ENCODE measurements at regions not wholly inside any gene's neighbourhood (a gene's known extent, or its start where the extent isn't known, plus 50 kb on each side); places are given as distances from the start of the nearest gene placed in this dataset.
"Not testable (repeated sequence)": the region's sequence is repeated elsewhere in the genome, so short reads cannot be mapped to it uniquely, and the experiment has no call there.

DNA sequence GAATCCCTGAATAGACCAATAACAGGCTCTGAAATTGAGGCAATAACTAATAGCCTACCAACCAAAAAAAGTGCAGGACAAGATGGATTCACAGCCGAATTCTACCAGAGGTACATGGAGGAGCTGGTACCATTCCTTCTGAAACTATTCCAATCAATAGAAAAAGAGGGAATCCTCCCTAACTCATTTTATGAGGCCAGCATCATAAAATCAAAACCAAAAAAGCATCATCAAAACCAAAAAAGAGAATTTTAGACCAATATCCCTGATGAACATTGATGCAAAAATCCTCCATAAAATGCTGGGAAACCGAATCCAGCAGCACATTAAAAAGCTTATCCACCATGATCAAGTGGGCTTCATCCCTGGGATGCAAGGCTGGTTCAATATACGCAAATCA is 246.2 kb upstream of the THUMPD2 start:
- TF ChIP-seq, protein P1, sequence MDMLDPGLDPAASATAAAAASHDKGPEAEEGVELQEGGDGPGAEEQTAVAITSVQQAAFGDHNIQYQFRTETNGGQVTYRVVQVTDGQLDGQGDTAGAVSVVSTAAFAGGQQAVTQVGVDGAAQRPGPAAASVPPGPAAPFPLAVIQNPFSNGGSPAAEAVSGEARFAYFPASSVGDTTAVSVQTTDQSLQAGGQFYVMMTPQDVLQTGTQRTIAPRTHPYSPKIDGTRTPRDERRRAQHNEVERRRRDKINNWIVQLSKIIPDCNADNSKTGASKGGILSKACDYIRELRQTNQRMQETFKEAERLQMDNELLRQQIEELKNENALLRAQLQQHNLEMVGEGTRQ (CRISPR knock-in tag; IDR thresholded peaks at IDR 0.05), result not testable (repeated sequence)
- not testable (repeated sequence) for TF ChIP-seq TEAD1 (CRISPR knock-in tag; IDR thresholded peaks at IDR 0.05); ZNF416 (CRISPR knock-in tag; IDR thresholded peaks at IDR 0.05); NR1H2 (CRISPR knock-in tag; IDR thresholded peaks at IDR 0.05); ETV6 (CRISPR knock-in tag; IDR thresholded peaks at IDR 0.05); ESRRA (CRISPR knock-in tag; IDR thresholded peaks at IDR 0.05; ENCODE audit: borderline replicate concordance); CREM (CRISPR knock-in tag; IDR thresholded peaks at IDR 0.05); ATF1 (CRISPR knock-in tag; IDR thresholded peaks at IDR 0.05)
- TF ChIP-seq, protein P2, sequence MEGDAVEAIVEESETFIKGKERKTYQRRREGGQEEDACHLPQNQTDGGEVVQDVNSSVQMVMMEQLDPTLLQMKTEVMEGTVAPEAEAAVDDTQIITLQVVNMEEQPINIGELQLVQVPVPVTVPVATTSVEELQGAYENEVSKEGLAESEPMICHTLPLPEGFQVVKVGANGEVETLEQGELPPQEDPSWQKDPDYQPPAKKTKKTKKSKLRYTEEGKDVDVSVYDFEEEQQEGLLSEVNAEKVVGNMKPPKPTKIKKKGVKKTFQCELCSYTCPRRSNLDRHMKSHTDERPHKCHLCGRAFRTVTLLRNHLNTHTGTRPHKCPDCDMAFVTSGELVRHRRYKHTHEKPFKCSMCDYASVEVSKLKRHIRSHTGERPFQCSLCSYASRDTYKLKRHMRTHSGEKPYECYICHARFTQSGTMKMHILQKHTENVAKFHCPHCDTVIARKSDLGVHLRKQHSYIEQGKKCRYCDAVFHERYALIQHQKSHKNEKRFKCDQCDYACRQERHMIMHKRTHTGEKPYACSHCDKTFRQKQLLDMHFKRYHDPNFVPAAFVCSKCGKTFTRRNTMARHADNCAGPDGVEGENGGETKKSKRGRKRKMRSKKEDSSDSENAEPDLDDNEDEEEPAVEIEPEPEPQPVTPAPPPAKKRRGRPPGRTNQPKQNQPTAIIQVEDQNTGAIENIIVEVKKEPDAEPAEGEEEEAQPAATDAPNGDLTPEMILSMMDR (IDR thresholded peaks at IDR 0.05), result not testable (repeated sequence)
- TF ChIP-seq, protein P3, sequence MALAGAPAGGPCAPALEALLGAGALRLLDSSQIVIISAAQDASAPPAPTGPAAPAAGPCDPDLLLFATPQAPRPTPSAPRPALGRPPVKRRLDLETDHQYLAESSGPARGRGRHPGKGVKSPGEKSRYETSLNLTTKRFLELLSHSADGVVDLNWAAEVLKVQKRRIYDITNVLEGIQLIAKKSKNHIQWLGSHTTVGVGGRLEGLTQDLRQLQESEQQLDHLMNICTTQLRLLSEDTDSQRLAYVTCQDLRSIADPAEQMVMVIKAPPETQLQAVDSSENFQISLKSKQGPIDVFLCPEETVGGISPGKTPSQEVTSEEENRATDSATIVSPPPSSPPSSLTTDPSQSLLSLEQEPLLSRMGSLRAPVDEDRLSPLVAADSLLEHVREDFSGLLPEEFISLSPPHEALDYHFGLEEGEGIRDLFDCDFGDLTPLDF (CRISPR knock-in tag; IDR thresholded peaks at IDR 0.05), result not testable (repeated sequence)
- TF ChIP-seq, protein P4, sequence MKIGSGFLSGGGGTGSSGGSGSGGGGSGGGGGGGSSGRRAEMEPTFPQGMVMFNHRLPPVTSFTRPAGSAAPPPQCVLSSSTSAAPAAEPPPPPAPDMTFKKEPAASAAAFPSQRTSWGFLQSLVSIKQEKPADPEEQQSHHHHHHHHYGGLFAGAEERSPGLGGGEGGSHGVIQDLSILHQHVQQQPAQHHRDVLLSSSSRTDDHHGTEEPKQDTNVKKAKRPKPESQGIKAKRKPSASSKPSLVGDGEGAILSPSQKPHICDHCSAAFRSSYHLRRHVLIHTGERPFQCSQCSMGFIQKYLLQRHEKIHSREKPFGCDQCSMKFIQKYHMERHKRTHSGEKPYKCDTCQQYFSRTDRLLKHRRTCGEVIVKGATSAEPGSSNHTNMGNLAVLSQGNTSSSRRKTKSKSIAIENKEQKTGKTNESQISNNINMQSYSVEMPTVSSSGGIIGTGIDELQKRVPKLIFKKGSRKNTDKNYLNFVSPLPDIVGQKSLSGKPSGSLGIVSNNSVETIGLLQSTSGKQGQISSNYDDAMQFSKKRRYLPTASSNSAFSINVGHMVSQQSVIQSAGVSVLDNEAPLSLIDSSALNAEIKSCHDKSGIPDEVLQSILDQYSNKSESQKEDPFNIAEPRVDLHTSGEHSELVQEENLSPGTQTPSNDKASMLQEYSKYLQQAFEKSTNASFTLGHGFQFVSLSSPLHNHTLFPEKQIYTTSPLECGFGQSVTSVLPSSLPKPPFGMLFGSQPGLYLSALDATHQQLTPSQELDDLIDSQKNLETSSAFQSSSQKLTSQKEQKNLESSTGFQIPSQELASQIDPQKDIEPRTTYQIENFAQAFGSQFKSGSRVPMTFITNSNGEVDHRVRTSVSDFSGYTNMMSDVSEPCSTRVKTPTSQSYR (CRISPR knock-in tag; IDR thresholded peaks at IDR 0.05), result not testable (repeated sequence)
- TF ChIP-seq, protein P5, sequence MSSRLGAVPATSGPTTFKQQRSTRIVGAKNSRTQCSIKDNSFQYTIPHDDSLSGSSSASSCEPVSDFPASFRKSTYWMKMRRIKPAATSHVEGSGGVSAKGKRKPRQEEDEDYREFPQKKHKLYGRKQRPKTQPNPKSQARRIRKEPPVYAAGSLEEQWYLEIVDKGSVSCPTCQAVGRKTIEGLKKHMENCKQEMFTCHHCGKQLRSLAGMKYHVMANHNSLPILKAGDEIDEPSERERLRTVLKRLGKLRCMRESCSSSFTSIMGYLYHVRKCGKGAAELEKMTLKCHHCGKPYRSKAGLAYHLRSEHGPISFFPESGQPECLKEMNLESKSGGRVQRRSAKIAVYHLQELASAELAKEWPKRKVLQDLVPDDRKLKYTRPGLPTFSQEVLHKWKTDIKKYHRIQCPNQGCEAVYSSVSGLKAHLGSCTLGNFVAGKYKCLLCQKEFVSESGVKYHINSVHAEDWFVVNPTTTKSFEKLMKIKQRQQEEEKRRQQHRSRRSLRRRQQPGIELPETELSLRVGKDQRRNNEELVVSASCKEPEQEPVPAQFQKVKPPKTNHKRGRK (CRISPR knock-in tag; IDR thresholded peaks at IDR 0.05; ENCODE audit: borderline replicate concordance), result not testable (repeated sequence)

Measured in WTC11 (cell line).